ENCODE measurements at regions not wholly inside any gene's neighbourhood (a gene's known extent, or its start where the extent isn't known, plus 50 kb on each side); places are given as distances from the start of the nearest gene placed in this dataset.

GRCh38 chr4:96630839-96631238, 790.9 kb downstream of the PDHA2 start:
- no peak for TF ChIP-seq CTCF (conservative IDR thresholded peaks at IDR 0.05; ENCODE audit: low read length)
- TF ChIP-seq EZH2phosphoT487 (IDR thresholded peaks at IDR 0.05; ENCODE audit: borderline replicate concordance, low read depth, low read length), result no peak

All from OCI-LY7 (cell line).